Osteocyte (in vitro differentiated cells): ENCODE measurements at regions not wholly inside any gene's neighbourhood (a gene's known extent, or its start where the extent isn't known, plus 50 kb on each side); places are given as distances from the start of the nearest gene placed in this dataset.

Experiments used
- DNase-seq: peaks from one replicate; pipeline ENCODE4 v3.0.0; 2021; ENCODE audit warnings: mixed read lengths; ENCODE audit not compliant: unreplicated experiment; ENCODE audit errors: extremely low spot score
- H3K27ac Mint-ChIP-seq: one replicate; pipeline ENCODE4 v1.8.0; 2021; ENCODE audit warnings: mild to moderate bottlenecking, mixed read lengths; ENCODE audit not compliant: unreplicated experiment
- H3K27me3 Mint-ChIP-seq: one replicate; pipeline ENCODE4 v1.8.0; 2021; ENCODE audit warnings: mixed read lengths; ENCODE audit not compliant: unreplicated experiment
- H3K36me3 Mint-ChIP-seq: one replicate; pipeline ENCODE4 v1.8.0; 2021; ENCODE audit warnings: mixed read lengths; ENCODE audit not compliant: unreplicated experiment
- H3K4me1 Mint-ChIP-seq: one replicate; pipeline ENCODE4 v1.8.0; 2021; ENCODE audit warnings: mixed read lengths; ENCODE audit not compliant: unreplicated experiment
- H3K4me3 Mint-ChIP-seq: one replicate; pipeline ENCODE4 v1.8.0; 2021; ENCODE audit warnings: mild to moderate bottlenecking, moderate library complexity, mixed read lengths; ENCODE audit not compliant: unreplicated experiment
- H3K9me3 Mint-ChIP-seq: one replicate; pipeline ENCODE4 v1.8.0; 2021; ENCODE audit warnings: mixed read lengths; ENCODE audit not compliant: unreplicated experiment
- TF ChIP-seq, protein P1 (sequence below): fragments of 200-600 bp; sonication (generic); IDR thresholded peaks from 2 replicates; pipeline ENCODE4 v1.5.0; 2021; ENCODE audit warnings: antibody characterized with exemption, mild to moderate bottlenecking, moderate library complexity

DNA sequence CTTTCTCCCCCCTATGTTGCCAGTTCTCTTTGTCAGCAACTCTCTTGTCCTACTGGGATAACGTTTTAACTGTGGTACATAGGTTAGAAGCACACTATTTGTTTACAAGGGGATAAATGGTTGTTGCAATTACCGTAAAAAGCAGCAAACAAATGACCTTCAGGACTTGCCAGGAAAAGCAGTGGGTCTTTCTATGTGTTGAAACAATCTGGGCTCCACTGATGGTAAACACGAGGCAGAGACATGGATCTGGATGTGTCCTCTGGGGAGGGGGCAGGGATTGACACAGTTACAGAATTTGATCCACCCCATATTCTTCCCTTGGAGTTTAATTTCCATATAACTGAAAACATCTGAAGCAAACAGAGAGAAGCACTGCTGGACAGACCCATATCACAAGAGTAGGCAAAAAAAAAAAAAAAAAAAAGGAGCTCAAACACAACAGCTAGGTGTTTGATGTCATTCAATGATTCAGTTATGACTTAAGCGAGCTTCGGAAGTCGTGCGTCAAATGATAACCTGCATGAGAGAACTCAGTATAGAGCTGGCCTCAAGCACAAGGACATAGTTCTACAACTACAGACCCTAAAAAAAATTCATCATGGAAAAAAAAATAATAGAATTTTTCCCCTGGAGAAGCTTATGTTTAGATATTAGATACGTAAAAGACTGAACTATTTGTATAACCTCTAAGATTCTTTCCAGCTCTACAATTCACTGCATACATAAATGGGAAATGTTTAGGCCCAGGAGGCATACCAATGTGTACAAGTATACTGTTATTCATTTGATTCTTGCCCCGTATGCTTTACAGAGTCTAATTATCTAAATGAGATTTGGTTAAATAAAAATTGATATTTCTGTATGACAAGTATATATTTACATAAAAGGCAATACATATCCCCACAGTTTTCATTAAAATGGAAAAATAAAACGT lies 127.7 kb downstream of the ALDH8A1 start:
- Mint-ChIP-seq H3K27ac (peak overlapping the region; percentile 89), H3K4me1 (peaks cover 47% of the 10 kb centered on the region), H3K27me3 (no peaks in the 10 kb centered on the region), H3K9me3 (no peaks in the 10 kb centered on the region), H3K36me3 (peaks cover 4% of the 10 kb centered on the region), H3K4me3 (no peak overlapping the region)
- no peak for DNase-seq
- TF ChIP-seq, protein P1, sequence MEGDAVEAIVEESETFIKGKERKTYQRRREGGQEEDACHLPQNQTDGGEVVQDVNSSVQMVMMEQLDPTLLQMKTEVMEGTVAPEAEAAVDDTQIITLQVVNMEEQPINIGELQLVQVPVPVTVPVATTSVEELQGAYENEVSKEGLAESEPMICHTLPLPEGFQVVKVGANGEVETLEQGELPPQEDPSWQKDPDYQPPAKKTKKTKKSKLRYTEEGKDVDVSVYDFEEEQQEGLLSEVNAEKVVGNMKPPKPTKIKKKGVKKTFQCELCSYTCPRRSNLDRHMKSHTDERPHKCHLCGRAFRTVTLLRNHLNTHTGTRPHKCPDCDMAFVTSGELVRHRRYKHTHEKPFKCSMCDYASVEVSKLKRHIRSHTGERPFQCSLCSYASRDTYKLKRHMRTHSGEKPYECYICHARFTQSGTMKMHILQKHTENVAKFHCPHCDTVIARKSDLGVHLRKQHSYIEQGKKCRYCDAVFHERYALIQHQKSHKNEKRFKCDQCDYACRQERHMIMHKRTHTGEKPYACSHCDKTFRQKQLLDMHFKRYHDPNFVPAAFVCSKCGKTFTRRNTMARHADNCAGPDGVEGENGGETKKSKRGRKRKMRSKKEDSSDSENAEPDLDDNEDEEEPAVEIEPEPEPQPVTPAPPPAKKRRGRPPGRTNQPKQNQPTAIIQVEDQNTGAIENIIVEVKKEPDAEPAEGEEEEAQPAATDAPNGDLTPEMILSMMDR, result no peak

DNA sequence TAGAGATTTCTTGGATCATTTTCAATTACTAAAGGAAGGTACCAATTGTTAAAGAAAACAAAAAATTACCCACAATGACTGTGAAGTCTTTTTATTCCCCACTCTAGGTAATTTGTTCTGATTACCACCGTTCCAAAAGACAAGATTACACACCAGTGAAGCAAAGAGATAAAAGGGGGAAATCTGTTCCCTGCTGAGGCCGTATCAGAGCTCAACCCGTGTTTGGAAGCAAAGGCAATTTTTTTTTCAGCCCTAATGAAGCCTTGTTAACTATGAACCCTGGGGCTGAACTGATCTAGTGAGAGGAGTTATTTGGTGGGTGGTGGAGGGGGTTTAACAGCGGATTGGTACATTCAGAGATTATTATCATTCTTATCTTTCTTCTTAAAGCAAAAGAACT lies 128.5 kb downstream of the ALDH8A1 start:
- no peak for DNase-seq
- Mint-ChIP-seq H3K36me3 (peaks cover 4% of the 10 kb centered on the region), H3K27me3 (no peaks in the 10 kb centered on the region), H3K9me3 (no peaks in the 10 kb centered on the region), H3K4me3 (no peak overlapping the region), H3K27ac (peak overlapping the region; percentile 89), H3K4me1 (peaks cover 40% of the 10 kb centered on the region)
- TF ChIP-seq, protein P1, result no peak

DNA sequence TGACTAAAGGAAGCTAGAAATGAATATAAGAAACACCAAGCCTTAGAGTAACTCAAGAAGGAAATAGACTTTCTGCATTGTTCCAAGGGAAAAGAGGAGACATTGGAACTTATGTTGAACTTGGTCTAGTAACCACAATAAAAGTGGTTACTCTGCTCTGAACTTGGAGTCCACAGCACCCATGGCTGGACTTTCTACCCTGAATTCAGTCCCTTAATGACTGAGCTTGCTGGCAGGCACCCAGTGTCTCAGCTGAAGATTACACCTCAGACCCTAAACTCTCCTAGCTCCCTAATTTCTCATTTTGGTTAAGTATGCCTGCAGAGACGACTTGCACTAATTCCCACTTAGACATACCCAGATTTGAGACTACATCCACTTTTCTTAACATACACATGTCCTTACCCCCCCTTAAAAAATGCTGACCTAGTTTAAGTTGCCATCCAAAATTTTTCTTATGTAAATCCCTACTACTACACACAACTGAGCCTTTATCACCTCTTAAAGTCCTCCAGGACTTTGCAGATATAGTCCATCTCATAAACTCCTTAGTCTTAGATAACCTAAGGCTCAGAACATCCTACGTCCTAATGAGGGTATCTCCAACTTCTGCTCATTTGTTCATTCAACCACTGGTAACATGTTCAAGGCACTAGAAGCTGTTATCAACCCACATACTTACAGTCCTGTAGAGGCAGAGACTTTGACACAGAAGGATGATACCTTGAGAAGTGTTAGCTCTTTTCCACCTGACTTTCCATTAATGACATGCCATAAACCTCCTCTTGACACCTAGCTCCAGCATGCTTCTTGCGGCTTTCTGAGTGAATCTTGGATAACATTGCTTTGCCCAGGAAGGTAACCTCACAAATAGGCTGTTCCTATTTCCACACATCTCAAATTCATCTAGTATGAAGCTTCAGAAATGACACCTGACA lies 129.8 kb downstream of the ALDH8A1 start:
- TF ChIP-seq, protein P1, result no peak
- Mint-ChIP-seq H3K36me3 (peaks cover 4% of the 10 kb centered on the region), H3K4me1 (peaks cover 39% of the 10 kb centered on the region), H3K27ac (no peak overlapping the region), H3K27me3 (no peaks in the 10 kb centered on the region), H3K9me3 (no peaks in the 10 kb centered on the region), H3K4me3 (no peak overlapping the region)
- DNase-seq, result no peak

DNA sequence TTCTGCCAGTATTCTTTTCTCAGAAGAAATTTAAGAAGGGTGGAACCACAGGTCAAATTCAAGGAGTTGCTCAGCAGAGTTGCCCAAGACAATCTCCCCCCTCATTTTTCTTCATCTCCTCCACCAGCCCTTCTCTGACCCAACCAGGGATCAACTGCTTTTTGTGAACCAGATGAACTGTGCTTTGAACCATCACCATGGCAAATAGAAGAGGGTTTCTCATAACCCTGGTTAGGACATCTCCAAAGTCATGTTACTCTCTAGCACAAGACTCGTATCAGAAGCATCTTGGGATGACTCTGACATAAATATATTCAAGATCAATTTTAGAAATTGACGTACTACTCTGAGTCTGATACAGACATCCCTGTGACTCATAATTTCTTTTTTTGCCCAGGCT lies 130.7 kb downstream of the ALDH8A1 start:
- no peak for DNase-seq

More for the DNA sequence above, 130.7 kb downstream of the ALDH8A1 start:
- Mint-ChIP-seq H3K27ac (peak overlapping the region; percentile 9), H3K4me3 (no peak overlapping the region), H3K9me3 (no peaks in the 10 kb centered on the region), H3K27me3 (no peaks in the 10 kb centered on the region), H3K4me1 (peaks cover 39% of the 10 kb centered on the region), H3K36me3 (peaks cover 4% of the 10 kb centered on the region)
- TF ChIP-seq, protein P1, result no peak
